H1 (cell line): ENCODE measurements at regions not wholly inside any gene's neighbourhood (a gene's known extent, or its start where the extent isn't known, plus 50 kb on each side); places are given as distances from the start of the nearest gene placed in this dataset.

ENCODE experiments used
- CHD2 ChIP-seq: IDR thresholded peaks from 2 replicates; pipeline ENCODE4 v1.6.1; 2012; ENCODE audit warnings: low read length, improper control_type of control experiment
- RBBP5 ChIP-seq: IDR thresholded peaks from 2 replicates; pipeline ENCODE4 v1.7.1; 2012; ENCODE audit warnings: low read depth, mild to moderate bottlenecking, inconsistent platforms, low read length, moderate library complexity, borderline replicate concordance
- RFX5 ChIP-seq: IDR thresholded peaks from 2 replicates; pipeline ENCODE4 v1.6.1; 2011; ENCODE audit warnings: low read depth, low read length, improper control_type of control experiment, borderline replicate concordance
- SIX5 ChIP-seq: IDR thresholded peaks from 2 replicates; pipeline ENCODE4 v1.6.1; 2011; ENCODE audit warnings: mild to moderate bottlenecking, low read depth, low read length

DNA sequence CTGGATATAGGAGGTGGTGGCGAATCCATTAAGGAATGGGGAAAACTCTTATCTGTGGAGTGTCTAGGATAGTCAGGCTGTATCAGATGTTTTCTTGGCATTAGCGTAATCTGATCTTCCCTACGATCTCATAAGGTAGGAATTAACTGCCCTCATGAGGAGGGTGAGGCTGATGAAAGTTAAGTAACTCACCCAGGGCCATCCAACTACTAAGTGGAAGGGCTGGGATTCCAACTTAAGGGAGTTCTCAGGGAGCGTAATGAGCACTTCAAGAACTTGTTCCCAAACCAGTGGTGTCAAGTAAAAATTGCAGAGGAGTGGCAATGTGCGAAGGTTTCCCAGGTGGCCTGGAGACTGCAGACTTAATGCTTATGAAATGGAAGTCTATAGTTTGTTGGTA lies 55.9 kb upstream of the OSBPL11 start (continued):
- TF ChIP-seq RFX5 (no peak), CHD2 (no peak), RBBP5 (no peak), SIX5 (no peak)
